HCT116 (cell line): ENCODE measurements at regions not wholly inside any gene's neighbourhood (a gene's known extent, or its start where the extent isn't known, plus 50 kb on each side); places are given as distances from the start of the nearest gene placed in this dataset.
A peak's percentile ranks its signal among the peaks of the same experiment; 100 is the strongest.

Experiments
- ATAC-seq: fragments of 200-7000 bp; cut with Tn5 transposase; 2 replicates; pipeline ENCODE4 v1.9.1; 2020; ENCODE audit warnings: mild to moderate bottlenecking, moderate library complexity
- BruUV-seq: library from RNA; stranded (reverse); fragments of 400-500 nt; replicated peaks from 2 replicates; lab custom pipeline; 2021; lab: Mats Ljungman, UMichigan
- CTCF ChIA-PET: fragments of 300-600 bp; sonication (Branson Sonifier 250); formaldehyde crosslinking; loops from one replicate; lab custom pipeline; 2021; ENCODE audit warnings: antibody characterized with exemption; lab: Charles Lee
- POLR2A ChIA-PET: fragments of 300-600, 350-600 bp; sonication (Branson Sonifier 250); formaldehyde crosslinking; loops from one replicate; lab custom pipeline; 2021; ENCODE audit warnings: antibody characterized with exemption; lab: Charles Lee
- RAD21 ChIA-PET, 2 experiments: fragments of 300-600 bp; sonication (Branson Sonifier 250); formaldehyde crosslinking; loops; one replicate each; lab custom pipeline; 2023; ENCODE audit warnings: low total read pairs in 2 of 2; ENCODE audit not compliant: uncharacterized antibody in 2 of 2, unreplicated experiment in 2 of 2, low non-redundant PET in 1 of 2; lab: Charles Lee
- DNase-seq: peaks from one replicate; pipeline ENCODE4 v3.0.0-alpha.2; 2010; ENCODE audit warnings: low read depth, low spot score
- H2AFZ ChIP-seq: fragments of 200-600 bp; shearing (Covaris generic), sonication (generic); 2 replicates; pipeline ENCODE4 v1.6.1; 2017; ENCODE audit warnings: low read depth, mixed run types, mixed read lengths, antibody characterized with exemption, low read length; ENCODE audit not compliant: poor library complexity, severe bottlenecking
- H3K27ac ChIP-seq: 2 replicates; pipeline ENCODE4 v1.5.1; 2012; ENCODE audit warnings: low read depth, low read length
- H3K27me3 ChIP-seq: fragments of 200-600 bp; sonication (generic); 2 replicates; pipeline ENCODE4 v1.6.1; 2016; ENCODE audit warnings: mixed run types, low read length, mixed read lengths; ENCODE audit not compliant: insufficient read depth
- H3K36me3 ChIP-seq, 2 experiments: fragments of 200-500 bp in 1 of 2; fragments of 200-600 bp in 1 of 2; sonication (Bioruptor generic) in 1 of 2; sonication (generic) in 1 of 2; 2 replicates each; pipeline versions ENCODE4 v1.5.1 to v1.6.1; 2014 to 2016; ENCODE audit warnings: low read length in 2 of 2, inconsistent platforms in 1 of 2, mixed read lengths in 1 of 2, mixed run types in 1 of 2; ENCODE audit not compliant: insufficient read depth in 2 of 2, control insufficient read depth in 1 of 2
- H3K4me1 ChIP-seq, 2 experiments: fragments of 200-600 bp in 1 of 2; sonication (generic) in 1 of 2; 2 replicates each; pipeline versions ENCODE4 v1.5.1 to v1.6.1; 2012 to 2017; ENCODE audit warnings: low read length in 2 of 2, inconsistent platforms in 1 of 2, mild to moderate bottlenecking in 1 of 2, mixed read lengths in 1 of 2, mixed run types in 1 of 2, moderate library complexity in 1 of 2; ENCODE audit not compliant: insufficient read depth in 2 of 2, control insufficient read depth in 1 of 2
- H3K4me2 ChIP-seq: fragments of 200-600 bp; sonication (generic); 2 replicates; pipeline ENCODE4 v1.6.1; 2017; ENCODE audit warnings: mixed run types, low read length, mixed read lengths
- H3K4me3 ChIP-seq, 2 experiments: fragments of 200-600 bp in 1 of 2; sonication (generic) in 1 of 2; replicated peaks in 1 of 2; 2 replicates each; pipeline ENCODE4 v1.5.1; 2011 to 2016; ENCODE audit warnings: low read length in 2 of 2, control low read depth in 1 of 2, low read depth in 1 of 2, mild to moderate bottlenecking in 1 of 2, mixed read lengths in 1 of 2, mixed run types in 1 of 2
- H3K79me2 ChIP-seq: fragments of 200-600 bp; sonication (generic); 2 replicates; pipeline ENCODE4 v1.6.1; 2017; ENCODE audit warnings: mild to moderate bottlenecking, mixed run types, low read length, moderate library complexity, mixed read lengths; ENCODE audit not compliant: insufficient read depth
- H3K9ac ChIP-seq: fragments of 200-600 bp; sonication (generic); 2 replicates; pipeline ENCODE4 v1.6.1; 2016; ENCODE audit warnings: low read length, mixed read lengths
- H3K9me2 ChIP-seq: fragments of 200-600 bp; sonication (generic), shearing (Covaris generic); 2 replicates; pipeline ENCODE4 v1.6.1; 2017; ENCODE audit warnings: mixed run types, mild to moderate bottlenecking, moderate library complexity; ENCODE audit not compliant: insufficient read depth
- H3K9me3 ChIP-seq, 2 experiments: fragments of 200-500 bp in 1 of 2; fragments of 200-600 bp in 1 of 2; sonication (Bioruptor generic) in 1 of 2; sonication (generic) in 1 of 2; 2 replicates each; pipeline ENCODE4 v1.6.1; 2014 to 2017; ENCODE audit warnings: low read length in 2 of 2, mixed read lengths in 2 of 2, inconsistent platforms in 1 of 2, low read depth in 1 of 2, mild to moderate bottlenecking in 1 of 2, mixed run types in 1 of 2, moderate library complexity in 1 of 2; ENCODE audit not compliant: control insufficient read depth in 1 of 2, insufficient read depth in 1 of 2
- H4K20me1 ChIP-seq: fragments of 200-600 bp; sonication (generic), shearing (Covaris generic); 2 replicates; pipeline ENCODE4 v1.6.1; 2017; ENCODE audit warnings: mixed run types, mild to moderate bottlenecking, moderate library complexity; ENCODE audit not compliant: insufficient read depth
- CBX3 ChIP-seq: IDR thresholded peaks from 2 replicates; pipeline ENCODE4 v1.6.1; 2012; ENCODE audit warnings: low read depth
- CEBPB ChIP-seq: IDR thresholded peaks from 2 replicates; pipeline ENCODE4 v1.6.1; 2012; ENCODE audit warnings: low read depth
- EGR1 ChIP-seq: IDR thresholded peaks from 2 replicates; pipeline ENCODE4 v1.6.1; 2012; ENCODE audit warnings: low read depth
- ELF1 ChIP-seq: IDR thresholded peaks from 2 replicates; pipeline ENCODE4 v1.6.1; 2012; ENCODE audit warnings: low read depth, borderline replicate concordance
- EZH2 ChIP-seq: fragments of 200-600 bp; sonication (generic); IDR thresholded peaks from 2 replicates; pipeline ENCODE4 v1.6.1; 2017; ENCODE audit warnings: antibody characterized with exemption, mixed run types
- EZH2phosphoT487 ChIP-seq: fragments of 200-600 bp; IDR thresholded peaks from 2 replicates; pipeline ENCODE4 v1.6.1; 2018; ENCODE audit warnings: antibody characterized with exemption, borderline replicate concordance
- FOSL1 ChIP-seq: IDR thresholded peaks from 2 replicates; pipeline ENCODE4 v1.6.1; 2012; ENCODE audit warnings: low read depth
- JUND ChIP-seq: IDR thresholded peaks from 2 replicates; pipeline ENCODE4 v1.6.1; 2012
- POLR2A ChIP-seq: IDR thresholded peaks from 2 replicates; pipeline ENCODE4 v1.7.0; 2011; ENCODE audit warnings: borderline replicate concordance; ENCODE audit not compliant: insufficient read depth, insufficient read length; ENCODE audit errors: extremely low read depth
- POLR2AphosphoS5 ChIP-seq: IDR thresholded peaks from 2 replicates; pipeline ENCODE4 v1.6.1; 2011; ENCODE audit warnings: mild to moderate bottlenecking, low read depth, low read length, moderate library complexity
- RAD21 ChIP-seq: IDR thresholded peaks from 2 replicates; pipeline ENCODE4 v1.6.1; 2012; ENCODE audit warnings: low read depth, mild to moderate bottlenecking
- REST ChIP-seq: IDR thresholded peaks from 2 replicates; pipeline ENCODE4 v1.6.1; 2012; ENCODE audit warnings: low read depth
- SIN3A ChIP-seq: IDR thresholded peaks from 2 replicates; pipeline ENCODE4 v1.6.1; 2012; ENCODE audit warnings: low read depth
- SRF ChIP-seq: IDR thresholded peaks from 2 replicates; pipeline ENCODE4 v1.6.1; 2012; ENCODE audit warnings: low read depth
- TCF7L2 ChIP-seq: IDR thresholded peaks from 2 replicates; pipeline ENCODE4 v1.7.0; 2011; ENCODE audit warnings: borderline replicate concordance, inconsistent platforms; ENCODE audit not compliant: insufficient read depth, insufficient read length; ENCODE audit errors: extremely low read depth
- ZNF274 ChIP-seq: fragments of 200-500 bp; sonication (Bioruptor generic); IDR thresholded peaks from 2 replicates; pipeline ENCODE4 v1.6.1; 2014; ENCODE audit warnings: mild to moderate bottlenecking, low read depth, low read length, inconsistent platforms
- intact Hi-C: fragments of 100-400 bp; cut with micrococcal nuclease; formaldehyde crosslinking; loops from 2 replicates; pipeline ENCODE4 v1.10.0; 2022
- TF ChIP-seq, protein P1 (sequence below): IDR thresholded peaks from 2 replicates; pipeline ENCODE4 v1.6.1; 2012
- TF ChIP-seq, protein P2 (sequence below), 3 experiments: fragments of 200-600 bp in 1 of 3; sonication (generic) in 1 of 3; IDR thresholded peaks in 2 of 3; conservative IDR thresholded peaks in 1 of 3; 2 replicates each; pipeline ENCODE4 v1.5.1; 2012 to 2017; ENCODE audit warnings: low read depth in 2 of 3, low read length in 2 of 3, antibody characterized with exemption in 1 of 3, borderline replicate concordance in 1 of 3, control low read depth in 1 of 3, mild to moderate bottlenecking in 1 of 3, mixed read lengths in 1 of 3, mixed run types in 1 of 3, moderate library complexity in 1 of 3; ENCODE audit not compliant: insufficient read depth in 1 of 3

DNA sequence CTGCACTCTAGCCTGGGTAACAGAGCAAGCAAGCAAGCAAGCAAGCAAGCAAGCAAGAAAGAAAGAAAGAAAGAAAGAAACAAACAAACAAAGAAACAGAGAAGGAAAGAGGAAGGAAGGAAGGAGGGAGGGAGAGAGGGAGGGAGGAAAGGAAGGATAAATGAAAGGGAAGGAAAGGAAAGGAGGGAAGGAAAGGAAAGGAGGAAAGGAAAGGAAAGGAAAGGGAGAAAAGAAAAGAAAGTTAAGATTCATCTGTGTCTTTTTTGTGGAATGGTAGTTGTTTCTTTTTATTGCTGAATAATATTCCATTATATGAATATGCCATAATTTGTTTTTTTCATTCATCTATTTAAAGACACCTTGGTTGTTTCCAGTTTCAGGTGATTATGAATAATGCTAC lies 506.9 kb upstream of the NAALADL2 start (continued):
- TF ChIP-seq REST (no peak), POLR2A (no peak), JUND (no peak), EZH2 (no peak), ZNF274 (no peak), ELF1 (no peak), TCF7L2 (no peak), CEBPB (no peak), EGR1 (no peak), POLR2AphosphoS5 (no peak), CBX3 (no peak), SIN3A (no peak)
- TF ChIP-seq, protein P1, sequence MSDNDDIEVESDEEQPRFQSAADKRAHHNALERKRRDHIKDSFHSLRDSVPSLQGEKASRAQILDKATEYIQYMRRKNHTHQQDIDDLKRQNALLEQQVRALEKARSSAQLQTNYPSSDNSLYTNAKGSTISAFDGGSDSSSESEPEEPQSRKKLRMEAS: no peak
- TF ChIP-seq, all 23 proteins: peak for 0

DNA sequence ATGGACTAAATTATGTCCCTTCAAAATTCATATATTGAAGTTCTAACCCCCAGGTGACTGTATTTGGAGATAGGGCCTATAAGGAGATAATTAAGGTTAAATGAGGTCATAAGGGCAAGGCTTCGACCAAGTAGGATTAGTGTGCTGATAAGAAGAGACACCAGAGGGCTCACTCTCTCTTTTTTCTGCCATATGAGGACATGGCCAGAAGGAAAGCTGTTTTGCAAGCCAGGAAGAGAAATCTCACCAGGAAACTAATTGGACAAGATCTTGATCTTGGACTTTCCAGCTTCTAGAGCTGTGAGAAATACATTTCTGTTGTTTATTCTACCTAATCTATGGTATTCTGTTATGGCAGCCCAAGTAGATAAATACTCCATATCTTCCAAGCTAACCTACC lies 503.6 kb upstream of the NAALADL2 start:
- no peak overlapping the region for H3K9ac ChIP-seq
- BruUV-seq: no TSS peak
- no peak overlapping the region for H3K4me3 ChIP-seq
- peak; percentile 87 for ATAC-seq
- RAD21 ChIA-PET: no interaction called here
- no peaks in the 10 kb centered on the region for H3K4me1 ChIP-seq
- CTCF ChIA-PET: interaction anchor here (0.8 to 1.0 kb wide), 2 partner anchors 9 to 85 kb away, joined by 3 to 6 read pairs; no protein-coding TSS in a partner anchor
- TF ChIP-seq CEBPB (no peak), POLR2A (no peak), EZH2phosphoT487 (no peak), RAD21 (peak; percentile 70), POLR2AphosphoS5 (no peak), SRF (peak; percentile 56; the same call in 1 of the 2 replicates), ELF1 (no peak), FOSL1 (no peak), CBX3 (no peak)
- TF ChIP-seq, protein P2, sequence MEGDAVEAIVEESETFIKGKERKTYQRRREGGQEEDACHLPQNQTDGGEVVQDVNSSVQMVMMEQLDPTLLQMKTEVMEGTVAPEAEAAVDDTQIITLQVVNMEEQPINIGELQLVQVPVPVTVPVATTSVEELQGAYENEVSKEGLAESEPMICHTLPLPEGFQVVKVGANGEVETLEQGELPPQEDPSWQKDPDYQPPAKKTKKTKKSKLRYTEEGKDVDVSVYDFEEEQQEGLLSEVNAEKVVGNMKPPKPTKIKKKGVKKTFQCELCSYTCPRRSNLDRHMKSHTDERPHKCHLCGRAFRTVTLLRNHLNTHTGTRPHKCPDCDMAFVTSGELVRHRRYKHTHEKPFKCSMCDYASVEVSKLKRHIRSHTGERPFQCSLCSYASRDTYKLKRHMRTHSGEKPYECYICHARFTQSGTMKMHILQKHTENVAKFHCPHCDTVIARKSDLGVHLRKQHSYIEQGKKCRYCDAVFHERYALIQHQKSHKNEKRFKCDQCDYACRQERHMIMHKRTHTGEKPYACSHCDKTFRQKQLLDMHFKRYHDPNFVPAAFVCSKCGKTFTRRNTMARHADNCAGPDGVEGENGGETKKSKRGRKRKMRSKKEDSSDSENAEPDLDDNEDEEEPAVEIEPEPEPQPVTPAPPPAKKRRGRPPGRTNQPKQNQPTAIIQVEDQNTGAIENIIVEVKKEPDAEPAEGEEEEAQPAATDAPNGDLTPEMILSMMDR (IDR thresholded peaks at IDR 0.05 in 2 of 3, conservative IDR thresholded peaks at IDR 0.05 in 1 of 3; ENCODE audit: borderline replicate concordance in 1 of 3, insufficient read depth in 1 of 3, low read depth in 2 of 3, low read length in 2 of 3): peak; percentile 35 to 52 (median 42); a peak in 5 of 6 replicates
- TF ChIP-seq, protein P1: no peak
- TF ChIP-seq, all 23 proteins: peak for 3
- peak; percentile 26 for DNase-seq
- Histone ChIP-seq H3K9me3 (no peaks in the 10 kb centered on the region), H2AFZ (no peak overlapping the region), H3K79me2 (no peaks in the 10 kb centered on the region), H3K27me3 (no peaks in the 10 kb centered on the region), H3K36me3 (no peaks in the 10 kb centered on the region), H3K9me2 (no peaks in the 10 kb centered on the region), H3K4me2 (no peak overlapping the region), H3K27ac (no peak overlapping the region), H4K20me1 (no peaks in the 10 kb centered on the region)
- intact Hi-C loops: no loop called here
- POLR2A ChIA-PET: no interaction called here
